ENCODE measurements at regions not wholly inside any gene's neighbourhood (a gene's known extent, or its start where the extent isn't known, plus 50 kb on each side); places are given as distances from the start of the nearest gene placed in this dataset.

- in situ Hi-C loops (cut with MboI) (no loop called here), intact Hi-C loops (cut with micrococcal nuclease) (no loop called here)
- ChIA-PET CTCF (ENCODE audit: low intra/inter-chr PET ratio) (no interaction called here), POLR2A (no interaction called here)
- ATAC-seq (no peak), FAIRE-seq (no peak), DNase-seq (ENCODE audit: extremely low read depth in 1 of 4, low spot score in 3 of 4) (no peak)
- H3K9me3 ChIP-seq (replicated peaks; ENCODE audit: control insufficient read depth, insufficient read depth, low read depth, low read length): no peaks in the 10 kb centered on the region
- no TSS peak for BruUV-seq (replicated peaks)
- TF ChIP-seq ZNF76 (CRISPR knock-in tag; IDR thresholded peaks at IDR 0.05; ENCODE audit: borderline replicate concordance): no peak
- no peak for TF ChIP-seq TRIM24 (IDR thresholded peaks at IDR 0.05)
- TF ChIP-seq GATA2 (CRISPR knock-in tag; IDR thresholded peaks at IDR 0.05): no peak
- TF ChIP-seq SMAD4 (CRISPR knock-in tag; conservative IDR thresholded peaks at IDR 0.05): no peak
- no peak for TF ChIP-seq CSDE1 (IDR thresholded peaks at IDR 0.05)
- TF ChIP-seq TCF7 (IDR thresholded peaks at IDR 0.05; ENCODE audit: borderline replicate concordance): no peak
- no peak for TF ChIP-seq CEBPB (tag; IDR thresholded peaks at IDR 0.05)
- no peak for TF ChIP-seq FOSL1 (tag; conservative IDR thresholded peaks at IDR 0.05)
- TF ChIP-seq NBN (IDR thresholded peaks at IDR 0.05; ENCODE audit: low read depth): no peak
- no peak for TF ChIP-seq ESRRA (IDR thresholded peaks at IDR 0.05; ENCODE audit: borderline replicate concordance, low read depth)
- TF ChIP-seq ETV5 (CRISPR knock-in tag; IDR thresholded peaks at IDR 0.05; ENCODE audit: low read depth): no peak
- TF ChIP-seq, protein P1, sequence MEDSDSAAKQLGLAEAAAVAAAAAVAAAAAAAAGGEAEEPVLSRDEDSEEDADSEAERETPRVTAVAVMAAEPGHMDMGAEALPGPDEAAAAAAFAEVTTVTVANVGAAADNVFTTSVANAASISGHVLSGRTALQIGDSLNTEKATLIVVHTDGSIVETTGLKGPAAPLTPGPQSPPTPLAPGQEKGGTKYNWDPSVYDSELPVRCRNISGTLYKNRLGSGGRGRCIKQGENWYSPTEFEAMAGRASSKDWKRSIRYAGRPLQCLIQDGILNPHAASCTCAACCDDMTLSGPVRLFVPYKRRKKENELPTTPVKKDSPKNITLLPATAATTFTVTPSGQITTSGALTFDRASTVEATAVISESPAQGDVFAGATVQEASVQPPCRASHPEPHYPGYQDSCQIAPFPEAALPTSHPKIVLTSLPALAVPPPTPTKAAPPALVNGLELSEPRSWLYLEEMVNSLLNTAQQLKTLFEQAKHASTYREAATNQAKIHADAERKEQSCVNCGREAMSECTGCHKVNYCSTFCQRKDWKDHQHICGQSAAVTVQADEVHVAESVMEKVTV (CRISPR knock-in tag; IDR thresholded peaks at IDR 0.05): no peak
- no peak for TF ChIP-seq MTA1 (IDR thresholded peaks at IDR 0.05; ENCODE audit: borderline replicate concordance)
- TF ChIP-seq ZNF785 (CRISPR knock-in tag; IDR thresholded peaks at IDR 0.05): no peak
- no peak for TF ChIP-seq PHB (CRISPR knock-in tag; IDR thresholded peaks at IDR 0.05)
- H3K79me2 ChIP-seq (ENCODE audit: control insufficient read depth, insufficient read depth, low read length): no peaks in the 10 kb centered on the region
- H4K20me1 ChIP-seq (replicated peaks; ENCODE audit: control insufficient read depth, insufficient read depth, low read length): no peaks in the 10 kb centered on the region
- H3K27ac ChIP-seq (ENCODE audit: extremely low read depth, low read depth, low read length): no peak overlapping the region
- no peak overlapping the region for H3K9ac ChIP-seq (ENCODE audit: insufficient read depth in 1 of 2, low read depth in 2 of 2, low read length in 2 of 2)
- H3K4me1 ChIP-seq (replicated peaks in 1 of 2; ENCODE audit: control insufficient read depth in 2 of 2, insufficient read depth in 2 of 2, low read length in 2 of 2): no peaks in the 10 kb centered on the region
- no peak overlapping the region for H3K4me3 ChIP-seq
- H2AFZ ChIP-seq (ENCODE audit: low read depth, low read length): no peak overlapping the region
- H3K36me3 ChIP-seq (ENCODE audit: control insufficient read depth, insufficient read depth, low read length): no peaks in the 10 kb centered on the region
- H3K4me2 ChIP-seq (ENCODE audit: insufficient read depth, low read length): no peak overlapping the region
- no peaks in the 10 kb centered on the region for H3K9me1 ChIP-seq (ENCODE audit: control insufficient read depth, insufficient read depth, low read length)
- no peaks in the 10 kb centered on the region for H3K27me3 ChIP-seq (ENCODE audit: control insufficient read depth in 2 of 2, insufficient read depth in 2 of 2, low read length in 2 of 2)
- 2% methylated on average over 13 of the region's 14 CpGs for WGBS (ENCODE audit: insufficient coverage, low coverage, missing lambda C conversion rate)
Measured at GRCh38 chrX:856566-857290, 226.1 kb downstream of the SHOX start.
